Endothelial cell of umbilical vein (primary cell): ENCODE measurements at regions not wholly inside any gene's neighbourhood (a gene's known extent, or its start where the extent isn't known, plus 50 kb on each side); places are given as distances from the start of the nearest gene placed in this dataset.

Source experiments
- BruUV-seq: library from RNA; stranded (reverse); fragments of 400-500 nt; replicated peaks from 2 replicates; lab custom pipeline; 2021; lab: Mats Ljungman, UMichigan
- CTCF ChIA-PET: fragments of 300-600, 350-600 bp; sonication (Branson Sonifier 250); formaldehyde crosslinking; loops from one replicate; lab custom pipeline; 2021; ENCODE audit warnings: antibody characterized with exemption, inconsistent platforms; lab: Charles Lee
- POLR2A ChIA-PET: fragments of 300-600, 350-600 bp; sonication (Branson Sonifier 250); formaldehyde crosslinking; loops from one replicate; lab custom pipeline; 2021; ENCODE audit warnings: antibody characterized with exemption, inconsistent platforms; lab: Charles Lee
- DNase-seq: peaks from one replicate; pipeline ENCODE4 v3.0.0-alpha.2; 2011; ENCODE audit warnings: low read depth, low spot score
- FAIRE-seq: peaks from 2 replicates; lab custom pipeline; 2011; peaks lifted over from hg19 to GRCh38; lab: Jason Lieb, UNC
- H2AFZ ChIP-seq: 2 replicates; pipeline ENCODE4 v1.6.0; 2012; ENCODE audit warnings: low read depth, low read length, control low read depth, inconsistent platforms
- H3K27ac ChIP-seq: 2 replicates; pipeline ENCODE4 v1.5.1; 2011; ENCODE audit warnings: low read depth, mild to moderate bottlenecking, control low read depth, low read length, moderate library complexity; ENCODE audit not compliant: insufficient read depth
- H3K27me3 ChIP-seq, 2 experiments: 2 replicates each; pipeline versions ENCODE4 v1.6.0 to v1.6.1; 2011; ENCODE audit warnings: low read length in 2 of 2, mixed read lengths in 1 of 2; ENCODE audit not compliant: control insufficient read depth in 2 of 2, insufficient read depth in 2 of 2
- H3K36me3 ChIP-seq, 2 experiments: 2 replicates in 1 of 2; 3 replicates in 1 of 2; pipeline ENCODE4 v1.5.1; 2011; ENCODE audit warnings: low read length in 2 of 2, mild to moderate bottlenecking in 1 of 2, moderate library complexity in 1 of 2; ENCODE audit not compliant: control insufficient read depth in 2 of 2, insufficient read depth in 2 of 2; ENCODE audit errors: extremely low read depth in 1 of 2
- H3K4me1 ChIP-seq: 3 replicates; pipeline ENCODE4 v1.5.1; 2011; ENCODE audit warnings: mild to moderate bottlenecking, low read length; ENCODE audit not compliant: control insufficient read depth, insufficient read depth; ENCODE audit errors: extremely low read depth
- H3K4me2 ChIP-seq: 2 replicates; pipeline ENCODE4 v1.6.1; 2011; ENCODE audit warnings: low read length, control low read depth, mixed read lengths; ENCODE audit not compliant: insufficient read depth
- H3K4me3 ChIP-seq, 3 experiments: fragments of 200-600 bp in 1 of 3; sonication (generic), shearing (Covaris generic) in 1 of 3; replicated peaks in 1 of 3; 2 replicates each; pipeline ENCODE4 v1.5.1; 2011 to 2016; ENCODE audit warnings: control low read depth in 3 of 3, low read length in 3 of 3, mild to moderate bottlenecking in 2 of 3, inconsistent platforms in 1 of 3, low read depth in 1 of 3, moderate library complexity in 1 of 3; ENCODE audit not compliant: insufficient read depth in 1 of 3
- H3K79me2 ChIP-seq: 2 replicates; pipeline ENCODE4 v1.6.0; 2012; ENCODE audit warnings: low read length, inconsistent platforms; ENCODE audit not compliant: control insufficient read depth, insufficient read depth
- H3K9ac ChIP-seq: replicated peaks from 2 replicates; pipeline ENCODE3; 2011; ENCODE audit warnings: low read length, control low read depth; ENCODE audit not compliant: insufficient read depth; ENCODE audit errors: extremely low read depth
- H3K9me1 ChIP-seq: replicated peaks from 3 replicates; pipeline ENCODE4 v1.6.0; 2011; ENCODE audit warnings: mild to moderate bottlenecking, low read length; ENCODE audit not compliant: control insufficient read depth, insufficient read depth; ENCODE audit errors: extremely low read depth
- H3K9me3 ChIP-seq: replicated peaks from 2 replicates; pipeline ENCODE4 v1.5.1; 2012; ENCODE audit warnings: low read length, inconsistent platforms; ENCODE audit not compliant: control insufficient read depth, insufficient read depth
- H4K20me1 ChIP-seq: replicated peaks from 2 replicates; pipeline ENCODE3; 2011; ENCODE audit warnings: mild to moderate bottlenecking, low read length; ENCODE audit not compliant: control insufficient read depth, insufficient read depth; ENCODE audit errors: extremely low read depth
- EZH2 ChIP-seq: IDR thresholded peaks from 2 replicates; pipeline ENCODE4 v1.6.1; 2012; ENCODE audit warnings: borderline replicate concordance, low read depth, mild to moderate bottlenecking, moderate library complexity, low read length, inconsistent platforms; ENCODE audit not compliant: severe bottlenecking
- FOS ChIP-seq: IDR thresholded peaks from 2 replicates; pipeline ENCODE4 v1.6.1; 2011; ENCODE audit warnings: mild to moderate bottlenecking, low read length, moderate library complexity, borderline replicate concordance; ENCODE audit not compliant: insufficient read depth
- GATA2 ChIP-seq: IDR thresholded peaks from 2 replicates; pipeline ENCODE4 v1.7.0; 2011; ENCODE audit warnings: low read depth, mild to moderate bottlenecking, moderate library complexity, mixed read lengths, low read length; ENCODE audit not compliant: insufficient read length, insufficient read depth
- JUN ChIP-seq: IDR thresholded peaks from 2 replicates; pipeline ENCODE4 v1.6.1; 2011; ENCODE audit warnings: borderline replicate concordance, low read depth; ENCODE audit not compliant: insufficient read length, insufficient read depth
- MAX ChIP-seq: IDR thresholded peaks from 2 replicates; pipeline ENCODE4 v1.6.1; 2011; ENCODE audit not compliant: insufficient read depth, insufficient read length
- MYC ChIP-seq: IDR thresholded peaks from one replicate; pipeline ENCODE4 v1.6.1; 2011; ENCODE audit warnings: mild to moderate bottlenecking, low read depth, low read length
- POLR2A ChIP-seq: IDR thresholded peaks from 2 replicates; pipeline ENCODE4 v1.6.1; 2012; ENCODE audit warnings: low read depth, mild to moderate bottlenecking, control low read depth, low read length
- POLR2AphosphoS5 ChIP-seq: IDR thresholded peaks from 2 replicates; pipeline ENCODE4 v1.6.1; 2012; ENCODE audit warnings: low read depth, mild to moderate bottlenecking, control low read depth, low read length, moderate library complexity; ENCODE audit not compliant: insufficient read depth
- dilution Hi-C: fragments of 300-500 bp; cut with MboI; formaldehyde crosslinking; loops from one replicate; pipeline ENCODE4 v1.15.0; 2019; ENCODE audit warnings: low sequenced_read_pairs; ENCODE audit not compliant: extremely low pct_ligation_motif_present
- intact Hi-C: fragments of 100-400 bp; cut with micrococcal nuclease; formaldehyde crosslinking; loops from one replicate; pipeline ENCODE4 v1.10.0; 2022
- TF ChIP-seq, protein P1 (sequence below), 2 donors: IDR thresholded peaks; 1 replicate in 1 of 2; 2 replicates in 1 of 2; pipeline ENCODE4 v1.5.1; 2011; ENCODE audit warnings: low read length in 2 of 2, mild to moderate bottlenecking in 2 of 2, moderate library complexity in 2 of 2, control low read depth in 1 of 2, inconsistent platforms in 1 of 2, low read depth in 1 of 2; ENCODE audit not compliant: insufficient read depth in 1 of 2; ENCODE audit errors: extremely low read depth in 1 of 2

DNA sequence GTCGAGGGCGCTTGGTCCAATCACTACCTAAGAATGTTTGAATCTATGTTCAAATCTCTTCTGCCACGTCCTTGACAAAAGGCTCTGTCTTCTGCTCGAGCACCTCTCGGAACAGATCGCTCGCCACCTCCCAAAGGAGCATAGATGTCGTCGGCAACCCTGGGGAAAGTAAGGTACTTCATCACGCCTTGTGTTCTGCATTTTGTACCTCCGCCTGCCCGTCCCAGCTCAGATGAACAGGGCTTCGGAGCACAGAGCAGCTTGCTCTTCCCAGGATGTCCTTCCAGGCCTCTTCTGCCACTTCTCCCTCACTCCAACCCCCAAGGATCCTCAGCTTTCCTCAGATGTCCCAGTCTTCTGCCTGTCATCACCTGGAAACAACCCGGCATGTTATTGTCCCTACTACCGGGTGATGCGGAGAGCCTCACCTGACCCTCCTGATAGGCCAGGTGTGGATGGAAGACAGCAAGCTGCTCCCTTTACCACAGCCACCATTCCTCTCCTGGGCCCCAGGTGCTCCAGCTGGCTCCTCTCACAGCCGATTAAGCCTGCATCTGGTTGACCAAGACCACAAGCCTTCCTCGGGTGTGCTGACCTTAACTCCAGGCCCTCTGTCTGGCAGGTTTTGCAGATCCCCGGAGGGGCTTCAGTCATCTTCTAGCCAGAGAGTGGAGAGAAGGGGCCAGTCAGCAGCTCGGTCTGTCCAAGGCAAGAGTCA is 270.5 kb downstream of the FAM43A start:
- CTCF ChIA-PET, result no interaction called here
- FAIRE-seq (no peak), DNase-seq (no peak)
- Histone ChIP-seq H3K9me3 (no peaks in the 10 kb centered on the region), H4K20me1 (no peaks in the 10 kb centered on the region), H3K79me2 (no peaks in the 10 kb centered on the region), H3K4me1 (peaks cover 6% of the 10 kb centered on the region), H3K9ac (no peak overlapping the region), H3K27ac (no peak overlapping the region), H2AFZ (no peak overlapping the region), H3K27me3 (no peaks in the 10 kb centered on the region), H3K9me1 (no peaks in the 10 kb centered on the region), H3K4me2 (no peak overlapping the region), H3K36me3 (no peaks in the 10 kb centered on the region), H3K4me3 (no peak overlapping the region)
- no peak for TF ChIP-seq POLR2AphosphoS5
- TF ChIP-seq MAX, result no peak
- no peak for TF ChIP-seq GATA2
- TF ChIP-seq MYC, result no peak
- no peak for TF ChIP-seq JUN
- TF ChIP-seq POLR2A, result no peak
- no peak for TF ChIP-seq EZH2
- TF ChIP-seq FOS, result no peak
- TF ChIP-seq, protein P1, sequence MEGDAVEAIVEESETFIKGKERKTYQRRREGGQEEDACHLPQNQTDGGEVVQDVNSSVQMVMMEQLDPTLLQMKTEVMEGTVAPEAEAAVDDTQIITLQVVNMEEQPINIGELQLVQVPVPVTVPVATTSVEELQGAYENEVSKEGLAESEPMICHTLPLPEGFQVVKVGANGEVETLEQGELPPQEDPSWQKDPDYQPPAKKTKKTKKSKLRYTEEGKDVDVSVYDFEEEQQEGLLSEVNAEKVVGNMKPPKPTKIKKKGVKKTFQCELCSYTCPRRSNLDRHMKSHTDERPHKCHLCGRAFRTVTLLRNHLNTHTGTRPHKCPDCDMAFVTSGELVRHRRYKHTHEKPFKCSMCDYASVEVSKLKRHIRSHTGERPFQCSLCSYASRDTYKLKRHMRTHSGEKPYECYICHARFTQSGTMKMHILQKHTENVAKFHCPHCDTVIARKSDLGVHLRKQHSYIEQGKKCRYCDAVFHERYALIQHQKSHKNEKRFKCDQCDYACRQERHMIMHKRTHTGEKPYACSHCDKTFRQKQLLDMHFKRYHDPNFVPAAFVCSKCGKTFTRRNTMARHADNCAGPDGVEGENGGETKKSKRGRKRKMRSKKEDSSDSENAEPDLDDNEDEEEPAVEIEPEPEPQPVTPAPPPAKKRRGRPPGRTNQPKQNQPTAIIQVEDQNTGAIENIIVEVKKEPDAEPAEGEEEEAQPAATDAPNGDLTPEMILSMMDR (IDR thresholded peaks at IDR 0.05; ENCODE audit: extremely low read depth in 1 of 2, insufficient read depth in 1 of 2, low read depth in 1 of 2, low read length in 2 of 2), result no peak
- POLR2A ChIA-PET, result no interaction called here
- dilution Hi-C loops, result no loop called here
- intact Hi-C loops, result loop anchor here (2.0 kb wide), 1 partner anchor 25 kb away; no protein-coding TSS in a partner anchor
- BruUV-seq, result no TSS peak
